K562 (cell line): ENCODE measurements at regions not wholly inside any gene's neighbourhood (a gene's known extent, or its start where the extent isn't known, plus 50 kb on each side); places are given as distances from the start of the nearest gene placed in this dataset.

Source experiments
- ATAC-seq: fragments of 200-7000 bp; cut with Tn5 transposase; 3 replicates; pipeline ENCODE4 v1.9.1; 2020; ENCODE audit warnings: moderate library complexity
- BruUV-seq: library from RNA; stranded (reverse); fragments of 400-500 nt; replicated peaks from 2 replicates; lab custom pipeline; 2021; lab: Mats Ljungman, UMichigan
- CTCF ChIA-PET: fragments of 300-600 bp; formaldehyde crosslinking; extraction: SDS; loops from one replicate; lab custom pipeline; 2021; ENCODE audit warnings: low intra/inter-chr PET ratio; lab: Yijun Ruan, JAX
- POLR2A ChIA-PET: fragments of 300-600, 350-650 bp; sonication (Branson Sonifier 250); formaldehyde crosslinking; extraction: SDS; loops from one replicate; lab custom pipeline; 2021; ENCODE audit warnings: antibody characterized with exemption, inconsistent platforms; lab: Yijun Ruan, JAX
- DNase-seq, 4 experiments: peaks; one replicate each; pipeline versions ENCODE4 v3.0.0 to v3.0.0-alpha.2; 2011 to 2018; ENCODE audit warnings: low spot score in 3 of 4, mixed read lengths in 3 of 4; ENCODE audit errors: extremely low read depth in 1 of 4
- FAIRE-seq: peaks from 2 replicates; lab custom pipeline; 2011; peaks lifted over from hg19 to GRCh38; lab: Jason Lieb, UNC
- H2AFZ ChIP-seq: 2 replicates; pipeline ENCODE4 v1.6.0; 2011; ENCODE audit warnings: low read depth, low read length, control low read depth, inconsistent platforms
- H3K27ac ChIP-seq: fragments of 200-600 bp; 3 replicates; pipeline ENCODE4 v1.8.0; 2011; ENCODE audit warnings: low read depth, mild to moderate bottlenecking, control low read depth, inconsistent platforms, low read length, moderate library complexity, mixed read lengths; ENCODE audit errors: extremely low read depth
- H3K27me3 ChIP-seq, 2 experiments: fragments of 300-600 bp in 1 of 2; 2 replicates in 1 of 2; 3 replicates in 1 of 2; pipeline versions ENCODE4 v1.6.0 to v1.8.0; 2011; ENCODE audit warnings: inconsistent platforms in 2 of 2, low read length in 2 of 2, mild to moderate bottlenecking in 1 of 2, mixed read lengths in 1 of 2, moderate library complexity in 1 of 2; ENCODE audit not compliant: control insufficient read depth in 2 of 2, insufficient read depth in 2 of 2
- H3K36me3 ChIP-seq: fragments of 300-600 bp; 3 replicates; pipeline ENCODE4 v1.8.0; 2011; ENCODE audit warnings: mild to moderate bottlenecking, low read length, inconsistent platforms; ENCODE audit not compliant: control insufficient read depth, insufficient read depth
- H3K4me1 ChIP-seq, 2 experiments: fragments of 200-600 bp in 1 of 2; replicated peaks in 1 of 2; 2 replicates in 1 of 2; 3 replicates in 1 of 2; pipeline versions ENCODE4 v1.5.1 to v1.8.0; 2011; ENCODE audit warnings: inconsistent platforms in 2 of 2, low read length in 2 of 2, mild to moderate bottlenecking in 1 of 2, mixed read lengths in 1 of 2, moderate library complexity in 1 of 2; ENCODE audit not compliant: control insufficient read depth in 2 of 2, insufficient read depth in 2 of 2
- H3K4me2 ChIP-seq: 2 replicates; pipeline ENCODE4 v1.6.1; 2011; ENCODE audit warnings: low read length, control low read depth, inconsistent platforms, mixed read lengths; ENCODE audit not compliant: insufficient read depth
- H3K4me3 ChIP-seq: fragments of 200-600 bp; sonication (generic), shearing (Covaris generic); 2 replicates; pipeline ENCODE4 v1.5.1; 2016; ENCODE audit warnings: control low read depth, inconsistent platforms
- H3K79me2 ChIP-seq: fragments of 200-600 bp; 3 replicates; pipeline ENCODE4 v1.8.0; 2011; ENCODE audit warnings: low read length, inconsistent platforms; ENCODE audit not compliant: control insufficient read depth, insufficient read depth
- H3K9ac ChIP-seq, 2 experiments: 2 replicates each; pipeline versions ENCODE4 v1.6.0 to v1.6.1; 2011; ENCODE audit warnings: low read depth in 2 of 2, low read length in 2 of 2, control low read depth in 1 of 2, inconsistent platforms in 1 of 2, mild to moderate bottlenecking in 1 of 2, mixed read lengths in 1 of 2; ENCODE audit not compliant: insufficient read depth in 1 of 2
- H3K9me1 ChIP-seq: one replicate; pipeline ENCODE4 v1.6.0; 2011; ENCODE audit warnings: inconsistent platforms, mild to moderate bottlenecking, low read length, moderate library complexity; ENCODE audit not compliant: control insufficient read depth, insufficient read depth
- H3K9me3 ChIP-seq: replicated peaks from 2 replicates; pipeline ENCODE4 v1.5.1; 2011; ENCODE audit warnings: low read depth, low read length, inconsistent platforms; ENCODE audit not compliant: control insufficient read depth, insufficient read depth
- H4K20me1 ChIP-seq: replicated peaks from 2 replicates; pipeline ENCODE4 v1.6.1; 2011; ENCODE audit warnings: low read length, inconsistent platforms, mixed read lengths; ENCODE audit not compliant: control insufficient read depth, insufficient read depth
- HDAC3 ChIP-seq: fragments of 450-650 bp; IDR thresholded peaks from 2 replicates; pipeline ENCODE4 v1.6.1; 2018; ENCODE audit warnings: borderline replicate concordance, mild to moderate bottlenecking, moderate library complexity; ENCODE audit not compliant: partially characterized antibody
- MEIS2 ChIP-seq: fragments of 450-650 bp; IDR thresholded peaks from 2 replicates; pipeline ENCODE4 v1.6.1; 2014; ENCODE audit warnings: mild to moderate bottlenecking; ENCODE audit not compliant: partially characterized antibody
- NONO ChIP-seq, 2 experiments: fragments of 200-400 bp in 1 of 2; fragments of 450-650 bp in 1 of 2; formaldehyde crosslinking in 1 of 2; IDR thresholded peaks; 2 replicates each; pipeline ENCODE4 v1.6.1; 2017; ENCODE audit warnings: low read depth in 2 of 2, mild to moderate bottlenecking in 2 of 2, moderate library complexity in 2 of 2, low read length in 1 of 2
- ZNF263 ChIP-seq: sonication (generic); formaldehyde crosslinking; IDR thresholded peaks from 2 replicates; pipeline ENCODE4 v1.8.0; 2022; ENCODE audit warnings: mild to moderate bottlenecking, missing genetic modification reagents, borderline replicate concordance
- WGBS: fragments of 100-300 bp; shearing (Covaris generic); methylation state at CpG from one replicate; pipeline ENCODE4 v1.1.6; 2016; ENCODE audit warnings: low coverage, mixed read lengths; ENCODE audit not compliant: insufficient coverage; ENCODE audit errors: missing lambda C conversion rate; 5-methylcytosine and 5-hydroxymethylcytosine counted together
- in situ Hi-C: fragments of 300-500 bp; cut with MboI; formaldehyde crosslinking; loops from 4 replicates; pipeline ENCODE4 v1.15.0; 2018; ENCODE audit warnings: inconsistent platforms, mixed read lengths
- intact Hi-C: fragments of 100-400 bp; cut with micrococcal nuclease; formaldehyde crosslinking; loops from 2 replicates; pipeline ENCODE4 v1.14.2; 2022
- TF ChIP-seq, protein P1 (sequence below): sonication (generic); formaldehyde crosslinking; IDR thresholded peaks from 2 replicates; pipeline ENCODE4 v1.9.0; 2022; ENCODE audit warnings: mild to moderate bottlenecking, missing genetic modification reagents
- TF ChIP-seq, protein P2 (sequence below), 2 experiments: fragments of 450-650 bp; conservative IDR thresholded peaks; 2 replicates each; pipeline ENCODE4 v1.6.1; 2017; ENCODE audit warnings: mild to moderate bottlenecking in 2 of 2, moderate library complexity in 2 of 2
- TF ChIP-seq, protein P3 (sequence below): fragments of 250-450 bp; sonication (Bioruptor Pico); IDR thresholded peaks from 2 replicates; pipeline ENCODE4 v1.4.0; 2020; ENCODE audit warnings: mild to moderate bottlenecking
- TF ChIP-seq, protein P4 (sequence below): sonication (generic); formaldehyde crosslinking; IDR thresholded peaks from 2 replicates; pipeline ENCODE4 v1.8.1; 2023; ENCODE audit warnings: mild to moderate bottlenecking, missing genetic modification reagents

DNA sequence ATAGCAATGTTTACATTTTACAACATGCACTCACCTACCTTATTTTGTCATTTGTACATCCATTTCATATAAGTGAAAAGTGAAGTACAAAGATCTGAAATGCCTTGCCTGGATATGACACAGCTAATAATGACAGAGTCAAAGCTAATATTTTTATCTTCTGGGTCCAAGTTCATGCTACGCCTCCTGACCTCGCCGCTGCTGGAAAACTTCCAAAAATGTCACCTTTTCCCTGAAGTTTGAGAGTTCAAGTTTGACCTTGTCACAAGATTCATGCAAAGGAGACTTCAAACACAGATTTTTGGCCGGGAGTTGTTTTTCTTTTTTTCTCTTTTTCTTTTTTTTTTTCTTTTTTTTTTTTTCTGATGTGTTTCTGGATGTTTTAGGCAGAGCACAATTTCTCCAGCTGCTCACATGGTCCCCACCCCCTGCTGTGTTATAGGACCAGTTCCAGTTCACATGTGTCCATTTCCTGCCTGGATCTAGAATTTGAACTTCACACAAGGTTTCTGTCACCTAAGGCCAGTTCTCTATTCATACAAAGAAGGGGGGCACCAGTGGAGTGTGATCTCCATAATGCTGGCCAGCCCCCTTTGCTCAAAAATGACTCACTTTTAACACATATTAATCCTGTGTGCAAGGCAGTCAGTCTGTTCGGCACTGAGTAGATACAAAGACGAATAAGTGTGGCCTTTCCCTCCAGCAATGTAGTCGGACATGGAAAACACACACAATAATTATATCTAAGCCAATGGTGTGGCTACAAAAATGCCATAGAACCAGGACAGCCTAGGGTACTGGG, 546.8 kb downstream of the BUD13 start (continued):
- no peak for TF ChIP-seq MEIS2
- TF ChIP-seq, protein P1, sequence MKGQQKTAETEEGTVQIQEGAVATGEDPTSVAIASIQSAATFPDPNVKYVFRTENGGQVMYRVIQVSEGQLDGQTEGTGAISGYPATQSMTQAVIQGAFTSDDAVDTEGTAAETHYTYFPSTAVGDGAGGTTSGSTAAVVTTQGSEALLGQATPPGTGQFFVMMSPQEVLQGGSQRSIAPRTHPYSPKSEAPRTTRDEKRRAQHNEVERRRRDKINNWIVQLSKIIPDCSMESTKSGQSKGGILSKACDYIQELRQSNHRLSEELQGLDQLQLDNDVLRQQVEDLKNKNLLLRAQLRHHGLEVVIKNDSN (CRISPR knock-in tag): no peak

DNA sequence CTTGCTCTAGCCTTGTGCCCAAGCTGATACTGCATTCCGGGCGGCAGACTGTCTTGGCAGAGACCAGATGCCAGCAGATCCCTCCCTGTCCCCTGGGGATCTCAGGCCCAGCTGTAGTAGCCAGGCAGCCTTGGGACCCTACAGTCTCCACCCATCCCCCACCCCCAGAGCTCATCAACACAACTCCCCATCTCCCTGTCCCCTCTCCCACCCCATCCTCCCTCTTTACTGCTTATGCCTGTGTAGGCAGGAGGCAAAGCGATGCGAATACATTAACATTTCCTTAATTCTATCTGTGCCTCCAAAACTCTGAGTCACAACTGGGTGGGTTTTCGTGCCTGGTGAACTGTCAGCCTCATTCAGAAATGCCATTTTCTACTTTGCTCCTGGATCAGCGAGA, 547.6 kb downstream of the BUD13 start:
- WGBS: 0% methylated on average over 6 of the region's 6 CpGs
- Histone ChIP-seq H3K36me3 (no peaks in the 10 kb centered on the region), H3K9me1 (no peaks in the 10 kb centered on the region), H3K27ac (no peak overlapping the region), H2AFZ (no peak overlapping the region), H3K9ac (no peak overlapping the region), H3K4me2 (no peak overlapping the region), H3K9me3 (no peaks in the 10 kb centered on the region), H3K4me3 (no peak overlapping the region), H3K4me1 (no peaks in the 10 kb centered on the region), H3K79me2 (no peaks in the 10 kb centered on the region), H4K20me1 (no peaks in the 10 kb centered on the region), H3K27me3 (0 out of 5 replicates have a peak, but pooled peaks cover 0 to 4% of the 10 kb centered on the region in 2 experiments)
- no TSS peak for BruUV-seq
- FAIRE-seq (no peak), DNase-seq (no peak), ATAC-seq (no peak)
- CTCF ChIA-PET: no interaction called here
- intact Hi-C loops (no loop called here), in situ Hi-C loops (no loop called here)
- POLR2A ChIA-PET: no interaction called here
- TF ChIP-seq ZNF263 (CRISPR knock-in tag) (no peak), NONO (IDR thresholded peaks at IDR 0.05; ENCODE audit: low read depth in 2 of 2, low read length in 1 of 2) (no peak), HDAC3 (no peak)
- TF ChIP-seq, protein P2, sequence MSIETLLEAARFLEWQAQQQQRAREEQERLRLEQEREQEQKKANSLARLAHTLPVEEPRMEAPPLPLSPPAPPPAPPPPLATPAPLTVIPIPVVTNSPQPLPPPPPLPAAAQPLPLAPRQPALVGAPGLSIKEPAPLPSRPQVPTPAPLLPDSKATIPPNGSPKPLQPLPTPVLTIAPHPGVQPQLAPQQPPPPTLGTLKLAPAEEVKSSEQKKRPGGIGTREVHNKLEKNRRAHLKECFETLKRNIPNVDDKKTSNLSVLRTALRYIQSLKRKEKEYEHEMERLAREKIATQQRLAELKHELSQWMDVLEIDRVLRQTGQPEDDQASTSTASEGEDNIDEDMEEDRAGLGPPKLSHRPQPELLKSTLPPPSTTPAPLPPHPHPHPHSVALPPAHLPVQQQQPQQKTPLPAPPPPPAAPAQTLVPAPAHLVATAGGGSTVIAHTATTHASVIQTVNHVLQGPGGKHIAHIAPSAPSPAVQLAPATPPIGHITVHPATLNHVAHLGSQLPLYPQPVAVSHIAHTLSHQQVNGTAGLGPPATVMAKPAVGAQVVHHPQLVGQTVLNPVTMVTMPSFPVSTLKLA (conservative IDR thresholded peaks at IDR 0.05): no peak
- TF ChIP-seq, protein P3, sequence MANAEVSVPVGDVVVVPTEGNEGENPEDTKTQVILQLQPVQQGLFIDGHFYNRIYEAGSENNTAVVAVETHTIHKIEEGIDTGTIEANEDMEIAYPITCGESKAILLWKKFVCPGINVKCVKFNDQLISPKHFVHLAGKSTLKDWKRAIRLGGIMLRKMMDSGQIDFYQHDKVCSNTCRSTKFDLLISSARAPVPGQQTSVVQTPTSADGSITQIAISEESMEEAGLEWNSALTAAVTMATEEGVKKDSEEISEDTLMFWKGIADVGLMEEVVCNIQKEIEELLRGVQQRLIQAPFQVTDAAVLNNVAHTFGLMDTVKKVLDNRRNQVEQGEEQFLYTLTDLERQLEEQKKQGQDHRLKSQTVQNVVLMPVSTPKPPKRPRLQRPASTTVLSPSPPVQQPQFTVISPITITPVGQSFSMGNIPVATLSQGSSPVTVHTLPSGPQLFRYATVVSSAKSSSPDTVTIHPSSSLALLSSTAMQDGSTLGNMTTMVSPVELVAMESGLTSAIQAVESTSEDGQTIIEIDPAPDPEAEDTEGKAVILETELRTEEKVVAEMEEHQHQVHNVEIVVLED (CRISPR knock-in tag): no peak
- TF ChIP-seq, protein P4, sequence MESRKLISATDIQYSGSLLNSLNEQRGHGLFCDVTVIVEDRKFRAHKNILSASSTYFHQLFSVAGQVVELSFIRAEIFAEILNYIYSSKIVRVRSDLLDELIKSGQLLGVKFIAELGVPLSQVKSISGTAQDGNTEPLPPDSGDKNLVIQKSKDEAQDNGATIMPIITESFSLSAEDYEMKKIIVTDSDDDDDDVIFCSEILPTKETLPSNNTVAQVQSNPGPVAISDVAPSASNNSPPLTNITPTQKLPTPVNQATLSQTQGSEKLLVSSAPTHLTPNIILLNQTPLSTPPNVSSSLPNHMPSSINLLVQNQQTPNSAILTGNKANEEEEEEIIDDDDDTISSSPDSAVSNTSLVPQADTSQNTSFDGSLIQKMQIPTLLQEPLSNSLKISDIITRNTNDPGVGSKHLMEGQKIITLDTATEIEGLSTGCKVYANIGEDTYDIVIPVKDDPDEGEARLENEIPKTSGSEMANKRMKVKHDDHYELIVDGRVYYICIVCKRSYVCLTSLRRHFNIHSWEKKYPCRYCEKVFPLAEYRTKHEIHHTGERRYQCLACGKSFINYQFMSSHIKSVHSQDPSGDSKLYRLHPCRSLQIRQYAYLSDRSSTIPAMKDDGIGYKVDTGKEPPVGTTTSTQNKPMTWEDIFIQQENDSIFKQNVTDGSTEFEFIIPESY (CRISPR knock-in tag): no peak
